ENCODE measurements at regions not wholly inside any gene's neighbourhood (a gene's known extent, or its start where the extent isn't known, plus 50 kb on each side); places are given as distances from the start of the nearest gene placed in this dataset.
"Not testable (repeated sequence)": the region's sequence is repeated elsewhere in the genome, so short reads cannot be mapped to it uniquely, and the experiment has no call there.

DNA sequence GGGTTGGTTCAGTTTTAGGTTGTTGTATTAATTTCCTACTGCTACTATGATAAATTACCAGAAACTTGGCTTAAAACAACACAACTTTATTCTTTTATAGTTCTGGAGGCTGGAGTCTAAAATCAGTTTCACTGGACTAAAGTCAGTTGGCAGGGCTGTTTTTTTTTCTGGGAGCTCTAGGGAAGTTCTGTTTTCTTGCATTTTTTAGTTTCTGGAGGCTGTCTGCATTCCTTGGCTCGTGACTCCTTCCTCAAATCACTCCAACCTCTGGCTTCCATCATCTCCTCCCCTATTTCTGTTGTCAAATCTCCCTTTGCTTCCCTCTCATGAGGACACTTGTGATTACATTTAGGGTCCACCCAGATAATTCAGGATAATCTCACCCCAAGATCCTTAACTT is 51.3 kb upstream of the SUB1 start:
- H3K4me1 ChIP-seq (ENCODE audit: control insufficient read depth, low read depth, low read length): peaks cover 8% of the 10 kb centered on the region
- no peak overlapping the region for H3K4me3 ChIP-seq (ENCODE audit: low read length)
- H3K9me3 ChIP-seq (ENCODE audit: control insufficient read depth, low read depth, low read length): no peaks in the 10 kb centered on the region
- H3K36me3 ChIP-seq (ENCODE audit: control insufficient read depth, low read depth, low read length): no peaks in the 10 kb centered on the region
- no peak overlapping the region for H3K9ac ChIP-seq (ENCODE audit: low read length)
- H3K27ac ChIP-seq (ENCODE audit: low read length): no peak overlapping the region
- H3K27me3 ChIP-seq (ENCODE audit: control insufficient read depth, insufficient read depth, low read length): no peaks in the 10 kb centered on the region

DNA sequence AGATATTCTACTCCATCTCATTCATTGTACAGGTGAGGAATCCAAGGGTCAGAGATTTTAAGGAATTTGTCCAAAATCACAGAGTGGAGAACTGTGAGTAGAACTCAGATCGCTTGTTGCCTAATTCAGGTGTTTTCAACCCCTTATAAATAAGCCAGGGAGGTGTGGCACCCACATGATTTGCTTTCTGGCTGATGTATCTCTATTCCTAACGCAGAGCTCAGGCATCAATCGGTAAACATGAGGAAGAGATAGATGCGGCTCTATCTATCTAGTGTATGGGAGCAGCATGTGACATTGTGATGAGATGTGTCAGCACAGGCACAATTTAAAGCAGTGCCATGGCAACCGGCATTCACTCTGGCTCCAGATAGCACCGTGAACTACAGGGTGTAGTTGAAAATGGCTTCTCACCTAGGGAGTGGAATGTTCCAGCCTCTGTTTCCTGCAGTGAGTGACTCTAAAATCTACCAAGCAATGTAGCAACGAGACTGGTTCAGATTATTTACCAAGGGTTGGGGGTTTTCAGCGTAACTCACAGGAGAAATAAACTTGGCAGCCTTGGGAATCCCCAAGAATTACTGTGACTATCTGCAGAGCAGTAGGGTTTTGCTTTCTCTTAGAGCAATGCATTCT is 53.4 kb upstream of the SUB1 start:
- H3K4me3 ChIP-seq (ENCODE audit: low read length): no peak overlapping the region
- H3K27ac ChIP-seq (ENCODE audit: low read length): no peak overlapping the region

DNA sequence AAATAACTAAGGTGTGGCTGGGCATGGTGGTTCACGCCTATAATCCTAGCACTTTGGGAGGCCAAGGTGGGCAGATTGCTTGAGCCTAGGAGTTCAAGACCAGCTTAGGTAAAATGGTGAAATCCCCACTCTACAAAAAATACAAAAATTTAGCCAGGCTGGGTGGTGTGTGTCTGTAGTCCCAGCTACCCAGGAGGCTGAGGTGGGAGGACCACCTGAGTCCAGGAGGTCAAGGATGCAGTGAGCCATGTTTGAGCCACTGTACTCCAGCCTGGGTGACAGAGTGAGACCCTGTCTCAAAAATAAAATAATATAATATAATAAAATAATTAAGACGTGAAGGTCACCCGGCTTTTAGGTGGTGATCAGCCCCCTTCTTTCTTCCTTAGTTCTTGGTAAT is 58.0 kb upstream of the SUB1 start:
- H3K4me3 ChIP-seq (ENCODE audit: low read length); H3K36me3 ChIP-seq (ENCODE audit: control insufficient read depth, low read depth, low read length); H3K9me3 ChIP-seq (ENCODE audit: control insufficient read depth, low read depth, low read length): not testable (repeated sequence)

More for the DNA sequence above, 53.4 kb upstream of the SUB1 start:
- Histone ChIP-seq H3K36me3 (ENCODE audit: control insufficient read depth, low read depth, low read length) (no peaks in the 10 kb centered on the region), H3K9ac (ENCODE audit: low read length) (no peak overlapping the region), H3K4me1 (ENCODE audit: control insufficient read depth, low read depth, low read length) (peaks cover 8% of the 10 kb centered on the region), H3K27me3 (ENCODE audit: control insufficient read depth, insufficient read depth, low read length) (no peaks in the 10 kb centered on the region), H3K9me3 (ENCODE audit: control insufficient read depth, low read depth, low read length) (no peaks in the 10 kb centered on the region)

DNA sequence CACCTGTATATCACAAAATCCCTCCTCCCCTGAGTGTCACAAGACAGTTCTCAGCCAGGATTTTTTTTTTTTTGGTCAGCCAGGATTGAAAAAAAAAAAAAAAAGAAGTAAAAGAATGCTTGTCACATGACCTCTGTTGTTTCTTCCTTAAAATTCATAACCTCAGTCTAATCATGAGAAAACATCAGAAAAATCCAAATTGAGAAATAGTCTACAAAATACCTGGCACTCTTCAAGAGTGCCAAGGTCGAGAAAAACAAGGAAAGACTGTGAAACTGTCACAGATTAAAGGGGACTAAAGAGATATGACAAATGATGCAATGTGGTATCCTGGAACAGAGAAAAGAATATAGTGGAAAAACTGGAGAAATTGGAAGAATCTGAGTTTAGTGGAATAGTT is 58.5 kb upstream of the SUB1 start:
- Histone ChIP-seq H3K4me1 (ENCODE audit: control insufficient read depth, low read depth, low read length) (peaks cover 3% of the 10 kb centered on the region), H3K27me3 (ENCODE audit: control insufficient read depth, insufficient read depth, low read length) (no peaks in the 10 kb centered on the region), H3K36me3 (ENCODE audit: control insufficient read depth, low read depth, low read length) (no peaks in the 10 kb centered on the region), H3K9ac (ENCODE audit: low read length) (no peak overlapping the region), H3K27ac (ENCODE audit: low read length) (no peak overlapping the region), H3K9me3 (ENCODE audit: control insufficient read depth, low read depth, low read length) (no peaks in the 10 kb centered on the region), H3K4me3 (ENCODE audit: low read length) (no peak overlapping the region)

More for the DNA sequence above, 58.0 kb upstream of the SUB1 start:
- not testable (repeated sequence) for H3K27me3 ChIP-seq (ENCODE audit: control insufficient read depth, insufficient read depth, low read length); H3K9ac ChIP-seq (ENCODE audit: low read length); H3K27ac ChIP-seq (ENCODE audit: low read length); H3K4me1 ChIP-seq (ENCODE audit: control insufficient read depth, low read depth, low read length)

DNA sequence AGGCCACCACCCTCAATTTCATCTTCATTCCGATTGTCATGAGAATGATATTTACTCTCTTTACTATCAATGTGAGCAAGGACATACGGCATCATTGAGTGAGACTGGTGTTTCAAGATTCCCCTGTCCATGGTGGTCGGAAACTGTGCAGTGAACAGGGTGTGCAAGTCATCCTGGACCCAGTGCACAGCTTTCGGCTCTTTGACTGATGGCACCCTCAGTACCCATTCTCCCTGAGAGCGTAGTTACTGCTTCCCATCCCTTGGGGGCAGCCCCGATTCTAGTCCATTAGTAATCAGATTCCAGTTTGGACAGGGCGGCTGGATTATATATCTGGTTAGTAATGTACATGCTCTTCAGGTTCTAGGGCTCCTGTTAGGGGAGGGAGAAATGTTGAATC is 61.7 kb upstream of the SUB1 start:
- no peak overlapping the region for H3K27ac ChIP-seq (ENCODE audit: low read length)
- H3K27me3 ChIP-seq (ENCODE audit: control insufficient read depth, insufficient read depth, low read length): no peaks in the 10 kb centered on the region
- no peaks in the 10 kb centered on the region for H3K36me3 ChIP-seq (ENCODE audit: control insufficient read depth, low read depth, low read length)
- no peaks in the 10 kb centered on the region for H3K9me3 ChIP-seq (ENCODE audit: control insufficient read depth, low read depth, low read length)
- H3K4me1 ChIP-seq (ENCODE audit: control insufficient read depth, low read depth, low read length): no peaks in the 10 kb centered on the region
- H3K9ac ChIP-seq (ENCODE audit: low read length): no peak overlapping the region
- H3K4me3 ChIP-seq (ENCODE audit: low read length): no peak overlapping the region

DNA sequence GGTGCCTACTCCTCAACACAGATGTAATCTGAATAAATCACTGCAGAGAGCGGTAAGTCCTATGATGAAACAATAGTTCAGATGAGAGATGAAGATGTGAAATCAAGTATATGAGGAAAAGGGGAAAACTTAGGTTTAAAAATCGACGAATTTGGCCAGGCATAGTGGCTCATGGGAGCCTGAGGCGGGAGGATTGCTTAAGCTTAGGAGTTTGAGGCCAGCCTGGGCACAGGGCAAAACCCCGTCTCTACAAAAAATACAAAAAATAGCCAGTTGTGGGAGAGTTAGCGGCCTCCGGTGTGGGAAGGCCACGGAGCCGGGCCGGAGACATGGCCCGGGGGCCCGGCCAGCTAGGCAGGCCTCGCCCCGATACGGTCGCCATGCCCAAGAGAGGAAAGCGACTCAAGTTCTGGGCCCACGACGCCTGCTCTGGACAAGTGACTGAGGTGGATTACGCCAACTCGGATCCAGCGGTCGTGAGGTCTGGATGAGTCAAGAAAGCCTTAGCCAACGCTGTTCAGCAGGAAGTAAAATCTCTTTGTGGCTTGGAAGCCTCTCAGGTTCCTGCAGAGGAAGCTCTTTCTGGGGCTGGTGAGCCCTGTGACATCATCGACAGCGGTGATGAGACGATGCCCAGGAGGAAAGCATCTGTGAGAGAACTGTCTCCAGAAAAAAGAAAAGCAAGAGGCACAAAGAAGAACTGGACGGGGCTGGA is 62.8 kb upstream of the SUB1 start:
- Histone ChIP-seq H3K4me3 (ENCODE audit: low read length) (no peak overlapping the region), H3K9me3 (ENCODE audit: control insufficient read depth, low read depth, low read length) (no peaks in the 10 kb centered on the region), H3K27me3 (ENCODE audit: control insufficient read depth, insufficient read depth, low read length) (no peaks in the 10 kb centered on the region), H3K27ac (ENCODE audit: low read length) (no peak overlapping the region), H3K4me1 (ENCODE audit: control insufficient read depth, low read depth, low read length) (no peaks in the 10 kb centered on the region), H3K9ac (ENCODE audit: low read length) (no peak overlapping the region), H3K36me3 (ENCODE audit: control insufficient read depth, low read depth, low read length) (no peaks in the 10 kb centered on the region)

DNA sequence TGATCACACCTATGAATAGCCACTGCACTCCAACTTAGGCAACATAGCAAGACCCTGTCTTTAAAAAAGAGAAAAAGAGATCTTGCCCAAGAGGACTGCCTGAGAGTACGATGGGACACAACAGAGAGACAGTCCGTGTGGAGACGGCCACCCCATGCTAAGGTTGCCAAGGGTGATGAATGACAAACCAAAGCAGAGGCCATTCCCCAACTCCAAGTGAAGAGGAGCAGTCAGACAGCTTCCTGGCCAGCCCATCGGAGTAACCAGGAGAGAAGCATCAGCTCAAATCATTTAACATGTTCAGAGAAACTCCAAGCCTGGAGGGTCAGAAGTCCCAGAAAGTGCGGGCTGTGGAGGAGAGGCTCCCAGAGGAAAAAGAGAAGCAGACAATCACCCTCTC is 63.9 kb upstream of the SUB1 start:
- Histone ChIP-seq H3K9me3 (ENCODE audit: control insufficient read depth, low read depth, low read length) (no peaks in the 10 kb centered on the region), H3K27ac (ENCODE audit: low read length) (no peak overlapping the region), H3K4me3 (ENCODE audit: low read length) (no peak overlapping the region), H3K4me1 (ENCODE audit: control insufficient read depth, low read depth, low read length) (no peaks in the 10 kb centered on the region), H3K27me3 (ENCODE audit: control insufficient read depth, insufficient read depth, low read length) (no peaks in the 10 kb centered on the region), H3K9ac (ENCODE audit: low read length) (no peak overlapping the region), H3K36me3 (ENCODE audit: control insufficient read depth, low read depth, low read length) (no peaks in the 10 kb centered on the region)

DNA sequence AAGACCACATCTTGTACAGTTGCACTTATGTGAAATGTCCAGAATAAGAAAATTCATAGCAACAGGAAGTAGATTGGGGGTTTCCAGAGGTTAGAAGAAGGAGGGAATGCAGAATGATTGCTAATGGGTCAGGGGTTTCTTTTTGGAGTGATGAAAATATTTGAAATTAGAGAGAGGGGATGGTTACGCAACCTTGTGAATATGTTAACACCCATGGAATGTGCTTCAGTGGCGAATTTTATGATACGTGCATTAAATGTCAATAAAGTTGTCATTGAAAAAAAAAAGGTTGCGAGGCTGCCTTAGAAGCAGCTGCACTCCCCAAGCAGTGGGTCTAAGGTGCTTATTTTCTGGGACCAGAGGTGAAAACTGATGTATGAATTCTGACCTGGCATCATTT is 64.4 kb upstream of the SUB1 start:
- no peaks in the 10 kb centered on the region for H3K9me3 ChIP-seq (ENCODE audit: control insufficient read depth, low read depth, low read length)
- no peaks in the 10 kb centered on the region for H3K27me3 ChIP-seq (ENCODE audit: control insufficient read depth, insufficient read depth, low read length)
- no peak overlapping the region for H3K4me3 ChIP-seq (ENCODE audit: low read length)
- H3K36me3 ChIP-seq (ENCODE audit: control insufficient read depth, low read depth, low read length): no peaks in the 10 kb centered on the region
- H3K27ac ChIP-seq (ENCODE audit: low read length): no peak overlapping the region
- H3K4me1 ChIP-seq (ENCODE audit: control insufficient read depth, low read depth, low read length): no peaks in the 10 kb centered on the region
- H3K9ac ChIP-seq (ENCODE audit: low read length): no peak overlapping the region

DNA sequence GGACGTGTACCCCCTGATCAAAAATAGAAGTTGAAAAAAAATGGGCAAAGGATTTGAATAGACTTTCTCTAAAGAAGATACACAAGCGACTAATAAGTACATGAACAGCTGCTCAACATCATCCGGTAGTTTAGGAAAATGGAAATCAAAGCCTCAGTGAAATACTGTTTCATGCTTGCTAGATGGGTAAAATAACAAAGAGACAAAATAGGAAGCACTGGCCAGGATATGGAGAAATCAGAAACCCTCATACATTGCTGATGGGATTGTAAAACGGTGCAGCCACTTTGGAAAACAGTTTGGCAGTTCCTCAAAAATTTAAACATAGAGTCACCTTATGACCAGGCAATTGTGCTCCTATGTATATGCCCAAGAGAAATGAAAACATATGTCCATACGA is 65.0 kb upstream of the SUB1 start:
- Histone ChIP-seq H3K36me3 (ENCODE audit: control insufficient read depth, low read depth, low read length) (no peaks in the 10 kb centered on the region), H3K9ac (ENCODE audit: low read length) (no peak overlapping the region), H3K9me3 (ENCODE audit: control insufficient read depth, low read depth, low read length) (no peaks in the 10 kb centered on the region), H3K27me3 (ENCODE audit: control insufficient read depth, insufficient read depth, low read length) (no peaks in the 10 kb centered on the region), H3K4me1 (ENCODE audit: control insufficient read depth, low read depth, low read length) (no peaks in the 10 kb centered on the region), H3K4me3 (ENCODE audit: low read length) (no peak overlapping the region), H3K27ac (ENCODE audit: low read length) (no peak overlapping the region)

DNA sequence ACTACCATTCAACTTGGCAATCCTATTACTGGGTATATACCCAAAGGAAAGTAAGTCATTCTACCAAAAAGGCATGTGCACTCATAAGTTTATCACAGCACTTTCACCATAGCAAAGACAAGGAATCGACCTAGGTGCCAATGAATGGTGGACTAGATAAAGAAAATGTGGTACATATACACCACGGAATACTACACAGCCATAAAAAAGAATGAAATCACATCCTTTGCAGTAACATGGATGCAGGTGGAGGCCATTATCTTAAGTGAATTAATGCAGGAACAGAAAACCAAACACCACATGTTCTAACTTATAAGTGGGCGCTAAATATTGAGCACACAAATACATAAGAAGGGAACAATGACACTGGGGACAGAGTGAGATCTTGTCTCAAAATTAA is 65.8 kb upstream of the SUB1 start:
- no peak overlapping the region for H3K27ac ChIP-seq (ENCODE audit: low read length)
- no peaks in the 10 kb centered on the region for H3K36me3 ChIP-seq (ENCODE audit: control insufficient read depth, low read depth, low read length)
- H3K9ac ChIP-seq (ENCODE audit: low read length): no peak overlapping the region
- no peaks in the 10 kb centered on the region for H3K27me3 ChIP-seq (ENCODE audit: control insufficient read depth, insufficient read depth, low read length)
- H3K4me3 ChIP-seq (ENCODE audit: low read length): no peak overlapping the region
- no peaks in the 10 kb centered on the region for H3K4me1 ChIP-seq (ENCODE audit: control insufficient read depth, low read depth, low read length)
- no peaks in the 10 kb centered on the region for H3K9me3 ChIP-seq (ENCODE audit: control insufficient read depth, low read depth, low read length)

DNA sequence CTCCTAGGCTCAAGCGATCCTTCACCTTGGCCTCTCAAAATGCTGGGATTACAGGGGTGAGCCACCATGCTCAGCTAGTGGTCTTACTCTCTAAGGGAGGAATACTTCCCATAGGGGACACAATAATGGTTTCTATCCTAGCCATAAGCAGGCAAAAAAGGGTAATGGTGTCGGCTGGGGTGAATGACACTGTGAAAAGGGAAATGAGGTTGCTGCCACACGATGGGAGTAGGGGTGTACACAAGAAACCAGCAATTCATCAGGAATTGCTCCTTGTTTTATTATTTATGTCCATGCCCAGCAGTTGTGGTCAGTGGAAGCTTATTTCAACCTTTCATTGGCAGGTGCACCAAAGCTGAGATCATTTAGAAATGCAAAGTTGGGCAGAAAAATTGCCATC is 70.3 kb upstream of the ZFR start:
- Histone ChIP-seq H3K9me3 (ENCODE audit: control insufficient read depth, low read depth, low read length) (no peaks in the 10 kb centered on the region), H3K27ac (ENCODE audit: low read length) (no peak overlapping the region), H3K36me3 (ENCODE audit: control insufficient read depth, low read depth, low read length) (no peaks in the 10 kb centered on the region), H3K4me3 (ENCODE audit: low read length) (no peak overlapping the region), H3K9ac (ENCODE audit: low read length) (no peak overlapping the region), H3K4me1 (ENCODE audit: control insufficient read depth, low read depth, low read length) (no peaks in the 10 kb centered on the region), H3K27me3 (ENCODE audit: control insufficient read depth, insufficient read depth, low read length) (no peaks in the 10 kb centered on the region)

DNA sequence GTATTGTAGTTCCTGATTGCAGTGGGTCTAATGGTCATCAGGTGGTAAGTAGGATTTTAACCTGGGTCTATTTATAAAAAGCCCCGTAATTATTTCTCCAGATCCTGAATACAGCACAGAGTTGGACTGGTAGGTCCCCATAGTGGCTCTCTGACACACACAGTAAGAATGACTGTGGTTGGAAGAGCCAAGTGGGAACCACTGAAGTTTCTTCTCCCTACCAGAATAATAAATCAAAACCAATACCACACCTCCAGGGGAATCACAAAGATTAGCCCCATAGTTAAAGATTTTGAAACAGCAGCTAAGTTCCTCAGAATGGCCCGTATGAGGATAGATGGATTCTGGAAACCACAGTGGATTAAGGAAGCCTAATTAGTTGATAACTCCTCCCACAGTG is 68.4 kb upstream of the ZFR start:
- Histone ChIP-seq H3K36me3 (ENCODE audit: control insufficient read depth, low read depth, low read length) (no peaks in the 10 kb centered on the region), H3K4me3 (ENCODE audit: low read length) (no peak overlapping the region), H3K9me3 (ENCODE audit: control insufficient read depth, low read depth, low read length) (no peaks in the 10 kb centered on the region), H3K9ac (ENCODE audit: low read length) (no peak overlapping the region), H3K27ac (ENCODE audit: low read length) (no peak overlapping the region), H3K27me3 (ENCODE audit: control insufficient read depth, insufficient read depth, low read length) (no peaks in the 10 kb centered on the region), H3K4me1 (ENCODE audit: control insufficient read depth, low read depth, low read length) (no peaks in the 10 kb centered on the region)

All from iPS-18a (cell line).